ENCODE measurements at regions not wholly inside any gene's neighbourhood (a gene's known extent, or its start where the extent isn't known, plus 50 kb on each side); places are given as distances from the start of the nearest gene placed in this dataset.
"Not testable (repeated sequence)": the region's sequence is repeated elsewhere in the genome, so short reads cannot be mapped to it uniquely, and the experiment has no call there.

- TF ChIP-seq ARNTL (CRISPR knock-in tag; IDR thresholded peaks at IDR 0.05; ENCODE audit: borderline replicate concordance, low read depth) (no peak), ZFP3 (CRISPR knock-in tag; IDR thresholded peaks at IDR 0.05) (no peak)
- peak; percentile 57 for ATAC-seq
Measured at GRCh38 chr1:221576268-221576667, 165.6 kb downstream of the DUSP10 start.

GRCh38 chr1:221583465-221583864, 158.4 kb downstream of the DUSP10 start:
- ATAC-seq: peak; percentile 39; the same call in 2 of the 3 replicates
- TF ChIP-seq PPARA (CRISPR knock-in tag; IDR thresholded peaks at IDR 0.05; ENCODE audit: borderline replicate concordance): no peak

GRCh38 chr1:221587013-221587412, 154.9 kb downstream of the DUSP10 start:
- ATAC-seq: not testable (repeated sequence)

- ATAC-seq: not testable (repeated sequence)
Measured at GRCh38 chr1:221591250-221591649, 150.6 kb downstream of the DUSP10 start.

- no peak for ATAC-seq
- TF ChIP-seq TSHZ2 (CRISPR knock-in tag; IDR thresholded peaks at IDR 0.05) (no peak), PPARA (CRISPR knock-in tag; IDR thresholded peaks at IDR 0.05; ENCODE audit: borderline replicate concordance) (no peak), ARNTL (CRISPR knock-in tag; IDR thresholded peaks at IDR 0.05; ENCODE audit: borderline replicate concordance, low read depth) (no peak), SNAI2 (CRISPR knock-in tag; IDR thresholded peaks at IDR 0.05) (no peak), PATZ1 (CRISPR knock-in tag; IDR thresholded peaks at IDR 0.05; ENCODE audit: borderline replicate concordance) (no peak), CSDC2 (CRISPR knock-in tag; IDR thresholded peaks at IDR 0.05) (no peak), ESRRG (CRISPR knock-in tag; IDR thresholded peaks at IDR 0.05) (no peak), ZNF70 (CRISPR knock-in tag; IDR thresholded peaks at IDR 0.05) (no peak), ZNF8 (CRISPR knock-in tag; IDR thresholded peaks at IDR 0.05) (no peak), ZFP3 (CRISPR knock-in tag; IDR thresholded peaks at IDR 0.05) (no peak), OSR1 (CRISPR knock-in tag; IDR thresholded peaks at IDR 0.05) (no peak), ZFP30 (CRISPR knock-in tag; IDR thresholded peaks at IDR 0.05) (no peak), TOX (CRISPR knock-in tag; IDR thresholded peaks at IDR 0.05; ENCODE audit: borderline replicate concordance) (no peak), GLIS3 (CRISPR knock-in tag; IDR thresholded peaks at IDR 0.05) (no peak), RARB (CRISPR knock-in tag; IDR thresholded peaks at IDR 0.05) (no peak), POU6F1 (CRISPR knock-in tag; IDR thresholded peaks at IDR 0.05; ENCODE audit: borderline replicate concordance, low read depth) (no peak), CREB5 (CRISPR knock-in tag; IDR thresholded peaks at IDR 0.05; ENCODE audit: low read depth) (no peak)
Measured at GRCh38 chr1:221594576-221594975, 147.3 kb downstream of the DUSP10 start.

- ATAC-seq: no peak
- no peak for TF ChIP-seq ZFP3 (CRISPR knock-in tag; IDR thresholded peaks at IDR 0.05)
- no peak for TF ChIP-seq SNAI2 (CRISPR knock-in tag; IDR thresholded peaks at IDR 0.05)
- TF ChIP-seq OSR1 (CRISPR knock-in tag; IDR thresholded peaks at IDR 0.05): no peak
- no peak for TF ChIP-seq ARNTL (CRISPR knock-in tag; IDR thresholded peaks at IDR 0.05; ENCODE audit: borderline replicate concordance, low read depth)
- TF ChIP-seq TSHZ2 (CRISPR knock-in tag; IDR thresholded peaks at IDR 0.05): no peak
- TF ChIP-seq ZNF565 (CRISPR knock-in tag; conservative IDR thresholded peaks at IDR 0.05; ENCODE audit: low read depth): no peak
- no peak for TF ChIP-seq ZFP30 (CRISPR knock-in tag; IDR thresholded peaks at IDR 0.05)
- TF ChIP-seq ESRRG (CRISPR knock-in tag; IDR thresholded peaks at IDR 0.05): no peak
- no peak for TF ChIP-seq CSRNP3 (CRISPR knock-in tag; IDR thresholded peaks at IDR 0.05)
- no peak for TF ChIP-seq ISL1 (CRISPR knock-in tag; IDR thresholded peaks at IDR 0.05)
- no peak for TF ChIP-seq TOX (CRISPR knock-in tag; IDR thresholded peaks at IDR 0.05; ENCODE audit: borderline replicate concordance)
- no peak for TF ChIP-seq RARB (CRISPR knock-in tag; IDR thresholded peaks at IDR 0.05)
Measured at GRCh38 chr1:221598122-221598521, 143.8 kb downstream of the DUSP10 start.
